ENCODE measurements at regions not wholly inside any gene's neighbourhood (a gene's known extent, or its start where the extent isn't known, plus 50 kb on each side); places are given as distances from the start of the nearest gene placed in this dataset.
A peak's percentile ranks its signal among the peaks of the same experiment; 100 is the strongest.

- no peak for DNase-seq
Measured at GRCh38 chr3:188940573-188940932, 231.2 kb upstream of the TPRG1 start.

GRCh38 chr3:188941103-188941502 is 230.7 kb upstream of the TPRG1 start:
- DNase-seq, result no peak

DNA sequence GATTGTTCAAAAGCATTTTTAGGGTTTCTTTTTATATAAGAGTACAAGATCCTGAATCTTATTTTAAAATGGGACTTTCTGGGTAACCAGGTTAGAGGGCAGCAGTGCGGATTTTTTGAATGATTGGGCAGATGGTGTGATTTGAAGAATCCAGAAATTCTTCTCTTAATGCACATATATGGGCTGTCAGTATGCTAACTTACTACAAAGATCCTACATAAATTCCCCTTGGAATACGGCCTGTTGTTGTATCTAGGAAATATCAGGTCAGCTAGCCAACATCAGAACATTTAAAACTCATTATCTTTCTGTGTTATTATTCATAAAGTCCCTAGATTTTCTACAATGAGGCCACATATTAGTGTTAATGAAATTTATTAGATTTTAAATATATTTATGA is 229.6 kb upstream of the TPRG1 start:
- DNase-seq, result no peak

DNA sequence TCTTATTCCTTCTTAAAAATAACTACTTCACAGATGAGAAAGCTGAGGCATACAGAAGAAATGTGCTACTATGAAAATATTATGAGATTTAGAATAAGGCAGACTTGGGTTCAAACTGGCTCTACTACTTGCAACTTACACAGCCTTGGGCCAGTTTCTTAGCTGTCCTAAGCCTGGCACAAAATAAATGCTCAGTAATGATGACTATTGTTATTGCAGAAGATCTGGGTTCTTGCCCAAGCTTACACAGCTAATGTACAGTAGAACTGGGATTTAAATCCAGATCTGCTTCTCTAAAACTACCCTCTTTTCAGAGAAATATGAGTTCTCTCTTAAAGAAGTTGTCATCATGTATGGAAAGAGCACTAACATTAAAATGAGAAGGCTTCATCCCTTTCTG is 228.2 kb upstream of the TPRG1 start:
- DNase-seq, result no peak

- DNase-seq, result no peak
Measured at GRCh38 chr3:188944108-188944507, 227.7 kb upstream of the TPRG1 start.

GRCh38 chr3:188946351-188947240 is 225.2 kb upstream of the TPRG1 start:
- no peak for DNase-seq

DNA sequence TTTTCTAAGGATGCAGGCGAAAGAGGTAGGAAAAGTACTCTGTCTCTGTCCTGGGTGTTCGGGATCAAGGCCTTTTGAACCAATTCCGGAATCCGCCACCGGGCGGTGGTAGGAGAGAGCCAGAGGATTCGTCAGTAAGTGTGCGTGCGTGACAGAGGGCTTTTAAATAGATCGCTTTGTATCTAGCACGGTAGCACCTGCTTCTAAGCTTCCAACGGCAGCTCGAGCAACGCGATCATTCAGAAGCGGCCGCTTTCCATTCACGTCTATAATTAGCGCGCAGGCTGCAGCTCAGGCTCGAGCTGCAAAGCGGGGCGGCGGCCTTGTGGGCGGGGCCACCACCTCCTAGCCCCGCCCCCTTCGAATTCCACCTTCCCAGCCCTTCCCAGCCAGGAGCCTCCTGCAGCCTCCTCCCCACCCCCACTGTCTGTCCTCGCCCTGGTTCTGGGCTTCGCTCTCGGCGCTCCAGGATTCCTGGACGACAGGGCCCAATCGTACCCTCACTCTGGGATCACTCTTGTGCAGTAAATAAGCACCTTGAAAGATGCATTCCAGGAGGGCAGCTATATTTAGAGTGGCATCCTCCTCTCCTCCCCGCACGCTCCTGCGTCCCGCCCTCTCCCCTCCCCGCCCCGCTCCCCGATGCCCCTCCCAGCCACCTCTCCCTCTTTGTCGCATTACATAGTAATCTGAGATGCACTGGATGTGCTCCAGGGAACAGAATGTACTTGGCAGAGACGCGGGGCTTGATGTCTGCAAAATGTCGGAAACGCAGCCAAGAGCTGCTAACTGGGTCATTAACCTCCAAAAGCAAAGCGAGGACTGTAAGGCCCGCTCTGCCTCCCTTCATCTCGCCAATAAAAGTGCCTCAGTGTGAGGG is 224.1 kb upstream of the TPRG1 start:
- peak; percentile 97 for DNase-seq

DNA sequence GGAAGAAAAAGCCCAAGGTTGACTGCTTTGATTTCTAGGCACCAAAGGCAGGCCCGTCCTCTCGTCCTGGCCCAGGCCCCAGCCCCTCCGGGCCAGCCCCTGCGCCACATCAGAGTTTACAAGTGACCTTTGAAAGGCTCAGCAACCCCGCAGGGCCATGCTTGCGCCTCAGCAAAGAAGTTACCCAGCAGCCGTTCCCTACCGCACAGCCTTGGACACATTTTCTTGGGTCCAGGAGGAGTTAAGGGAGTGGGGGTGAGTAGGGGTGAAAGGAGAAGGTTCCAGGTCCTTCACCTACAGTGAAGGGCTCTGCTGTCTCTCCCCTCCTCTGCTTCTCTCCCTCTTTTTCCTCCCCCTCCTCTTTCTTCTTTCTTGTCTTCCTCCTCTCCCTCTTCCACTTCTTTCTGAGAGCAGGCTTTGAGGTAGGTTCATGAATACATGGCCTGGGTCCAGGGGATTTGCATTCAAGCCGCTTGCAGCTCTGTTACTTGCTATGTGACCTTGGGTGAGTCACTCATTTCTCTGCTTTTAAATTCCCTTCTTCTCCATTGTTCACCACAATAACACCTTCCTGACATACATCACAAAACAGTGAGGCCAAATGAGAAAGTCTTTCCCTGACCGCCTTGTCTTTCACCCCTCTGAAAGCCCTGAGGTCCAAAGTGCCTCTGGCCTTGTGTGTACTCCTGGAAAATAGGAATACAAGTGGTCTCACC is 223.3 kb upstream of the TPRG1 start:
- DNase-seq, result no peak

DNA sequence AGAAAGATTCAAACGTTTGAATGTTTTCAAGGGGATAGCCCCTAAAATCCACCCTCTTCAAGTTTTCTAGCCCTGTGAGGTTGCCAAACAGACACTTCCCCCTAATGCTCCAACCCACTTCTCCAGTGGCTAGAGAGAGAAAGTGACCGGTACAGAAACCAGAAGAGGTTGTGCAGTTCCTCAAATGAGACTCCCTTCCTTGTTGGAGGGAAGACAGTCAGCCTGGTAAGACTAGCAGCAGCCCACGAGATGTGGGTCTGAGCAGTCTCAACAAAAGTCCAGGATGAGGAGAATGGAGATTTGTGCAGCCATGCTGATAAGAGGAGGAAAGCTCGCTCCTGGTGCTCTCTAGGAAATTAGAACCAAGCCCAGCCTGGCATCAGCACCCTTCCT is 222.8 kb upstream of the TPRG1 start:
- no peak for DNase-seq

GRCh38 chr3:188949456-188949855 is 222.3 kb upstream of the TPRG1 start:
- DNase-seq, result no peak

DNA sequence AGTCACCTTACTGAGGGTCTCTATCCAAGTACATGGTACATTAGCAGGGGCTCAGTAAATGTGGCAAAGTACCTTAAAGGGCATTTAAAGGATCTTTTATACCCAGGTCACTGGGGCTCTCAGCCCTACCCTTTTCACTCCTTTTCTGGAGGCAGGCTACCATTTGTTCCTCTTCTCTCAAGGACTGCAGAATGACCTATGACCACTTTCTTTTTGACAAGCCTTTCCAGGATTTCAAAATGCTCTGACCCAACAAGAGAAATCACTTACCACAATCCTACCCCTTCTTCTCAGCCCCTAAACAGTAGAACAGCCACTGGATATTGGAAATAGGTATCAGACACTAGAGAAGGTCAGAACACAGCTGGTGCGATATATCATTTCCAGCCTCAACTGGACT is 221.8 kb upstream of the TPRG1 start:
- no peak for DNase-seq

DNA sequence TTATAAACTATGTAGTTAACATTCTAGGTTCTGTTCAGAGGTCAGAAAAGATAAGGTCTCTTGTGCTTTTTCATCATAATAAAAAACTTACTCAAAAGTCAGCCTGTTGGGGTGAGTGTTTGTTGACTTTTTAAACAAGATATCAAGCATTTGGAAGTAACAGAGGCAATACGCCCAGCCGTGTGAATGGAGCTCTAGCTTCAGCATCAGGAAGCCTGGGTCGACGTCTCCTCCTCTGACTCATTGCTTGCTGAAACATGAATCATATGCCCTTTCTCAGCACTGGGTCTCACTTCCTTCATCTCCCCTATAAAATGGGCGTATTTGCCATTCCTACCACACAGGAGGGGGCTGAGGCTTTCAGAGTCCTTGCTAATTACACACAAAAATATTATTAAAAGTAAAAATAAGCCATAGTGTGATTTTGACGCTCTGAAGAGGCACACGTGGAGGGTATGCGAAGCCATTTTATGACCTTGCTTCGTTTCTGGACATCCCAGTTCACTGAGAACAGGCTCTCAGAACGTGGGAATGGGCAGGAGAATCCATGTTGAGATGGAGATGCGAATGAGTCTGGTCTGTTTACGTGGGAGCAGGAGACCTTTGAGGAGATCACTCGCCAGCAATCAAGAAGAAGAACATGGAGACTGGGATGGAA is 220.8 kb upstream of the TPRG1 start:
- no peak for DNase-seq

DNA sequence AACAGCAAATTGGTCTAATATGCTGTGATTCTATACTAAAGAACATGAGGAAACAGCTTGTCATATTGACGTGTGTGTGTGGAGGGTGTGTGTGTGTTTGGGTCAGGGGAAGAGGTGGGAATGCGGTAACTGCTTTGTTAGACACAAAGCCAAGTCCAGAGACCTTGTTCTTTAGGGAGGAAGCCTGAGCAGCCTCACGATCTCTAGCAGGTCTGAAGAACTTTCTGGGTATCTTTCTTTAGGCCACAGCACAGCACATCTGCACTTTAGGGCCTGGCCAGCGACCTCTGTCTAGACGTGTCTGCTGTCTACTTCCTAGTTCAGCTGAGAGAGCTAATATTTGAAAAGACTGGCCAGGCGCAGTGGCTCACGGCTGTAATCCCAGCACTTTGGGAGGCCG is 220.0 kb upstream of the TPRG1 start:
- no peak for DNase-seq

- peak; percentile 86 for DNase-seq
Measured at GRCh38 chr3:188954590-188955208, 217.1 kb upstream of the TPRG1 start.

- DNase-seq, result no peak
Measured at GRCh38 chr3:188955919-188956318, 215.9 kb upstream of the TPRG1 start.

DNA sequence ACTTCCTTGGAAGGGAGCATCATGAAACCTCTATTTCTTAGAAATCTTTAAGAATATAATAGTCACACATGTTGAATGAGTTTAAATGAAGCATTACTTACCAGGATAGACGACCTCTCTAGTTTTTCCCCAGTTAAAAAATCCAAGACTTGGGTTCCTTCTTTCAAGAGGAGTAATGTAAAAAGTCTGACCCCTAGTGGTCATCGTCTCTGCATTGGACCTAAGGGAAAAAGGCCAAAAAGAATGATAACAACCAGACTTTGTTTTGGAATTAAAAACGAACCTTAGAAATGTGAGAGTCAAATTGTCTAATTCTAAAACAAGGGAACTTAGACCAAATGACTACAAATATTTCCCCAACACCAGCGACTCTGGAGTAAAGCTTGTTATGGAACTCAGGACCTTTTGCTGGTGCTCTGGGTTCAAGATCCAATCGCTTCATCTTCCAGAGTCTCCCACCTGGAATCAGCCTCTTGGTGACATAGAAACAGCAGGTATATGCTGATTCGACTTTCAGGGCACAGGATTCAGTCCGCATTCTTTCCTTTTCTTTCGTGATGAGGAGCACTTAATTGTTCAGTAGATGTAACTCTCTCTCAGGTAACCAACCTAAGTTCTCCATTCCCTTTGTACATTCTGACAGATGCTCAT is 214.8 kb upstream of the TPRG1 start:
- DNase-seq, result peak; percentile 62

- no peak for DNase-seq
Measured at GRCh38 chr3:188959013-188959412, 212.8 kb upstream of the TPRG1 start.

- DNase-seq, result no peak
Measured at GRCh38 chr3:188962253-188963247, 209.2 kb upstream of the TPRG1 start.

GRCh38 chr3:188964957-188965356 is 206.8 kb upstream of the TPRG1 start:
- DNase-seq, result no peak

- no peak for DNase-seq
Measured at GRCh38 chr3:188972310-188972709, 199.5 kb upstream of the TPRG1 start.
